ENCODE measurements at regions not wholly inside any gene's neighbourhood (a gene's known extent, or its start where the extent isn't known, plus 50 kb on each side); places are given as distances from the start of the nearest gene placed in this dataset.

- no peak for DNase-seq
These were observed 668.7 kb downstream of the BRD1 start for GRCh38 chr22:49158741-49159564.

GRCh38 chr22:49157529-49158339, 669.9 kb downstream of the BRD1 start:
- no peak for DNase-seq

DNA sequence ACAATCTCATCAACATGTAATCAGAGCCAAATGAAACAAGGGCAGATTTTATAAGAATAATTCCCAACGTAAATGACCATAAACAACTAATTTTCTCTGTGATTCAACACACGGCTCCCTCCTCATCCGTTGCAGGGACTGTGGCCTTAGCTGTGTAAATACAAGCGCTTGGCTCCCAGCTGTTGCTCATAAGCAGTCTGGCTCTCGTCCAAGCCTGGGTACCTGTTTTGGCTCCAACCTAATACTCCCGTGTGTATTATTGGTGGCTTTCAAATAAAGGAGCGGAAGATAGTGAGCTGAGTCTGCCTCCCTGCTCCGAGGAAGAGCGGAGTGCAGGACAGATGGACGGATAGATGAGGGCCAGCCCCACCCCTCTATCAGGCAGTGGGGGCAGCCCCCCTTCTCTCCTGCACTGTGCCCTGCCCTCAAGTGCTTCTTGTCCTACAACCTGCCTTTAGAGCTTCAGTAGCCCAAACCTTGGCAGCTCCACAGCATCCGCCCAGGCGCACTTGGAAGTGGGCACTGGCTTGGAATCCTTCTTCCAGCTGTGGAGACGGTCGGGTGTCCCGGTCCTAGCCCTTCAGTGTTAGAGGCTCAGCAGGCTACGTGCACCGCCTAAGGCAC, 670.9 kb downstream of the BRD1 start:
- DNase-seq: no peak

GRCh38 chr22:49155770-49156580, 671.7 kb downstream of the BRD1 start:
- DNase-seq: no peak

- no peak for DNase-seq
These were observed 672.5 kb downstream of the BRD1 start for GRCh38 chr22:49155039-49155769.

DNA sequence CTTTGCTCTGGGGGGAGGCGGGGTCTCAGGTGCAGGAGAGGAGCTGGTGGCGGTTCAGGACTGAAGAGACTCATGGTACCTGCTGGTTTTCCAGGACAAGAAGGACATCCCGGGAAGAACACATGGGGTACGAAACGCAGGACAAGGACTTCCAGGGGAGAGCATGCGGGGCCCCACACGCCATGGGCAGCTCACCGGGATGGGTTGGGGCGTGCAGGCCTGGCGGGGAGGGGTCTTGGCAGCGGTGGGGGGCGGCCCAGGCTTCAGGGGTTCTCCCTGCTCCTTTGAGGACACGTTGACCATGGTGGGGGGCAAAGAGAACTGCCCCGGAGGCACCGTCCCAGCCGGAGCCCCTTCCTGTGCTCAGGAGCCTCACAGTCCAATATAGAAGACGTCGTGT, 673.2 kb downstream of the BRD1 start:
- no peak for DNase-seq

DNA sequence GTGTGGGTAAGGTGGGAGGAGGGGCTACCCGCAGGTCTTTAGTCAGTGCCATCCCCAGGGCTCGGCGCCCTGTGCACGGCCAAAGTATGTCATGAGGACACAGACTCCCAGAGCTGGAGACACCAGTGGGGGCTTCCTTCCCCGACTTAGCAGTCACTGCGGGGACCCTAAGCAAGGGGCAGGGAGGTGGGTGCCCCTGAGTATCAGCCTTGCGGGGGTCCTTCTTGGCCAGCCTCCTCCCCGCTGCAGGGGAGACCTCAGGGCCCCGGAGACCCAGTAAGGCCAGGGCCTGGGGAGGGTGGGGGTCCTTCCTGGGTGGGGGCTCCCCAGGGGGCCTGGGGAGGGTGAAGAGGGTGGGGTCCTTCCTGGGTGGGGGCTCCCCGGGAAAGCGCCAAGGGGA, 673.8 kb downstream of the BRD1 start:
- no peak for DNase-seq

DNA sequence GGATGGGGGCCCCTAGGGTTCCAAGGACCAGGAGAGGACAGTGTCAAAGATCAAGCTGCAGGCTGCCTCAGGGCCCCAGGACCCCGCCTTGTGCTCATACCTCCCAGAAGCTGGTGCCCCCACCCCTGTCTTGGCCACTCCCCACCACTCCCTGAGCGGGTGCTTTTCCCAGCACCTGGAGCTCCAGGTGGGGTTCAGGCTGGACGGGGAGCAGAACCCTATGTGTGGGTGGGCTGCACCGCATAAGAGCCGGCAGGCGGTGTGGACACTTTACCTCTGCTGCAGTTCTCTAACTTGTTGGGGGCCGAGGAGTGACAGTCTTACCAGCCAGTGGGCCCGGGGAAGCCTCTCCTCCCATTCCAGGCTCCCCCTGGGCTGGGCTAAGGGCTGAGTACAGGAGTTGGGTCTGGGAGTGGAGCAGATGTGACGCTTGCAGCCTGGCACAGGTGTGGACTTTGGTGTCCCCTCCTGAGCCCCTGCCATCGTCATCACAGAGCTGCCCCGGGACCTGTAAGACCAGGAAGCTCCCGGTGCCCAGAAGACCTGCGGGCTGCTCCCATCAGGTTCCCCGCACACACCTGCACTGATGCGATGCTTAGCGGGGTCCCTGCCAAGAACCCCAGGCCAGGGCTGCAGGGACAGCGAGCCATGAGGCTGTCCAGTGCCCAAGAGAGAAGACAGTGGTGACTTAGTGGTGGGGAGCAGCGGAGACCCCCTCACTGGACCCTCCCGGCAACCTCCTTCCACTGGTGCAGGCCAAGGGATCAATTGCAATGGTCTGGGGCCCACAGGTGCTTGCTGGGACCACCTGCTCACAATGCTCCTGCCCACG, 674.5 kb downstream of the BRD1 start:
- DNase-seq: no peak

DNA sequence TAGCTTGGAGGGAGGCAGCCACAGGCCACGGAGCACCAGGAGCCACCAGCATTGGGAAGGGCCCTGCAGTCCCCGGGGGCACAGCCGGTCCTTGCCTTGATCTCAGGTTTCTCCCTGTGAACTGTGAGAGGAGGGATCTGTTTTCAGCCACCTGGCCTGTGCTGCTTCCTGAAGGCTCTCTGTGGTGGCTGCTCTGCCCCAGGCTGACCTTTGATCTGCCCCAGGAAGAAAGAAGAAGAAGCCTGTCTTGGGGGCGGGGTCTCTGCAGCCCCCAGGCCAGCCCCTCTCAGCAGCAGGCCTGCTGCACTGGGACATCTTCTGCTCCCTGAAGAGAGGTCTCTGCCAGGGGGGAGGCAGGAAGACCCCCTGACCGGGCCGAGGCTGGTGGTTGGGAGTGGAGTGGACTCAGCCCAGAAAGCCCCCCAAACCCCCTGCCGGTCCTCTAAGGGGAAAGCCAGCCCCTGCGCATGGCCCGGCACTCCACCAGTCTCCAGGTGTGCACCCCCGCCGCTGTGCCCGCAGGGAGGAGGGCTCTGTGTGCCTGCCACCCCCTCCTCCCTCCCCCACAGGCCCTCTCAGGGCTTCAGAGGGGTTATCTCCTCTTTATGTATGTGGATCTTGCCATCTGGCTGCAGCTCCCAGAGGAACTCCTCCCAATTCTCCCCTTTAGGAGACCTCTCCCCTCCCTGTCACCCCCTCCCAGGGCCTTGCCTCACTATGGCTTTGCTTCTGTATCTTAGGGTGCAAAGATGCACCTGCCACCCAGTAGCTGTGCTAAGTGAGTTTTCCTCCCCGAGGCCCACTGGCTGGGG, 675.3 kb downstream of the BRD1 start:
- DNase-seq: no peak

DNA sequence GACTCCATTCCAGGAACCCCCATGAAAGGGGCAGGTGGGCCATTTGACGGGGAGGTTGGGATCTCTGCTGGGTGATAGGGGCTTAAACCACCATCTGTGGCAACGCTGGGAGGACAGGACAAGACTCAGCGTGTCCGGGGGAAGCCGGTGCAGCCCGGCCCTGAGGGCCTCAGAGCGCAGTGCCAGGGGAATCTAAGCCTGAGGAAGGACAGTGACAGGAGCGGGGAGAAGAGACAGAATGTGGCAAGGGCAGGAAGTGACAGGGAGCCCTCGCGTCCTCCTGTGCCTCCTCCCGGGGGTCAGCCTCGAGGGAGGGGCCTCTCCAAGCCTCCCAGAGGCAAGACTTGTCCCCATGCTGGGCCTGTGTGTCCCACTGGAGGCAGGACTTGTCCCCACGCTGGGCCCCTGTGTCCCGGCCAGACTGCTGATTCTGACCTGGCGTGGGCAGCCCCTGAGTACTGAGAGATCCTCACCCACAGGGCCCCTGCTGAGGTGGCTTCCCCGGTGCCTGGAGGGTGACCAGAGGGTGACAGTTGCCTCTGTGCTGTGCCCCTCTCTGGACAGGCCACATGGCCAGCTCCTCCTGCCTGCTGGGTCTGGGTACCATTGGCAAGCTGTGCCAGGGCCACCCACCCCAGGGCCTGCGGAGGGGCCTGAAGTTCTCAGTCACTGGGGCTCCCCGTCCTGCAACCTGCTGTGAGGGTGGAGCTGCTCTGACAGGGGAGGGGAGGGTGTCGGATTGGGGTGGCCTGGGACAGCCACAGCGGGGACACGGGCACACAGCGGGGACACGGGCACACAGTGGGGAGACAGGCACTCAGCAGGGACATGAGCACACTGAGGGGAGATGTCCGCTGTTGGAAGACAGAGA, 676.2 kb downstream of the BRD1 start:
- no peak for DNase-seq

- no peak for DNase-seq
These were observed 676.9 kb downstream of the BRD1 start for GRCh38 chr22:49150801-49151221.

DNA sequence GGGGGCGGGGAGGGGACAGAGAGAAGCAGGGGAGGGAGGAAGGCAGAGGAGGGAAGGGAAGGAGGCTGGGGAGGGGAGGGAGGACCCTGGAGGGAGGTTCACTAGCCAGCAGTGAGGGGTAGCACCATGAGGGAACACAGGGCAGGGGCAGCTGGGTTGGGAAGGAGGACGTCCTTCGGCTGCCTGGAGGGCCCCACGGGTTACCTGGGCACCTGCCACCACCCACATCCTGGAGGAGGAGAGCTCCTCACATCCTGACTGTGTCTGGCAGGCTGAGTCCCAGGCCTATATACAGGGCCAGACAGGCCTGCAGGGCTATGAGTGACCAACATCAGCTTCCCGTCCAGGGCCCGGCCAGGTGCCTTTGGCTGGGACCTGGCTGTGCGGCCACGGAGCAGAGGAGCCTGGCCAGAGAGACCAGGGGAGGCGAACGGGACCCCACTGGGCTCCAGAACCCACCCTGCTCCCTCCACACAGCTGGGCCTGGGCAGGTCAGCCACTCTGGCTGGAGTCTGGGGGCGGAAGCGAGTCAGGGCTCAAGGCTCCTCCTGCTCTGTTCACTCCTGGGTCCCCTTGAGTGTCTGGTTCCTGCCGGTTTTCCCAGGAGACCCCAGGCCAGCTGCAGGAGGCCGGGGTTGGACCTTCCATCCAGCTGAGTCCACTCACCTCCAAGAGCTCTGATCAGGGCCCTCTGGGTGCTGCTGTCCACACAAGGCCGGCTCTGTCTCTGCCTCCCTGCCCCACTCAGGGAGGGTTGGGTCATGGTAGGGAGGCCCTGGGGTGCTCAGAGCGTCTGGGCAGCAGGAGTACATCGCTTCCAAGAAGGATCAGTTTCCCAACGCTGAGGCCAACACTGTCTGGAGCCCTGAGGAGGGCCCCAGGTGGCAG, 677.7 kb downstream of the BRD1 start:
- no peak for DNase-seq

- no peak for DNase-seq
These were observed 678.7 kb downstream of the BRD1 start for GRCh38 chr22:49148895-49149418.

DNA sequence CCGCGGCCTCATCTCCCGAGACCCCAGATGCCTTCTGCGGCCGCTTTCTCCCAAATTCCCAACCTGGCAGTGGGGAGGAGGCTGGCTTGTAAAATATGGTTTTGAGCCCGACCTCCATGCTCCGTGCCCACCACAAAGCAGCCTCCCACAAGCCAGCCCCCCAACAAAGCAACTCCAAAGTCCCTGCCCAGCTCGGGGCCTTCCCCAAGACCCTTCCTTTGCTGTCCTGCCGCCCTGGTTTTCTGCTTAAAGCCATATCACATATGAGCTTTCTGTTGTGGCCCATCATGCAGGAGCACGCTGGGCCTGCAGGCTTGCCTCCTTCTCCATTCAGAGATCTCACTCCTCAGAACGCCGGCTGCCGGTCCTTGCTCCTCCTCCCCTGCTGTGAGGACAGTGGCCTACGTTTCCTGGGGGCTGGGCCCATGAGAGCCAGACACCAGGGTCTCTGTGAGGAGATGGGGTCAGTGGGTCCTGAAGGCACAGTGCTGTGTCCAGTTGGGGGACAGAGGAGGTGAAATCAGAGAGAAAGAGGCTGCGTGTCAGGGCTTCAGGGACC, 680.0 kb downstream of the BRD1 start:
- DNase-seq: no peak

GRCh38 chr22:49147171-49147570, 680.5 kb downstream of the BRD1 start:
- DNase-seq: no peak

- DNase-seq: no peak
These were observed 681.2 kb downstream of the BRD1 start for GRCh38 chr22:49146511-49146910.

- no peak for DNase-seq
These were observed 683.9 kb downstream of the BRD1 start for GRCh38 chr22:49143812-49144211.

GRCh38 chr22:49142891-49143290, 684.8 kb downstream of the BRD1 start:
- DNase-seq: no peak

All from CD4-positive, alpha-beta T cell treated with Interleukin-21 for 1 hour (primary cell).